Breast epithelium (tissue), 4 donors: ENCODE measurements at regions not wholly inside any gene's neighbourhood (a gene's known extent, or its start where the extent isn't known, plus 50 kb on each side); places are given as distances from the start of the nearest gene placed in this dataset.
A peak's percentile ranks its signal among the peaks of the same experiment; 100 is the strongest.
"Not testable (repeated sequence)": the region's sequence is repeated elsewhere in the genome, so short reads cannot be mapped to it uniquely, and the experiment has no call there.

Source experiments
- DNase-seq, 2 donors: peaks; one replicate each; pipeline ENCODE4 v3.0.0-alpha.2; 2019; ENCODE audit warnings: low spot score in 2 of 2
- H3K27ac ChIP-seq, 2 donors: fragments of 200-600 bp; sonication (generic) in 1 of 2; one replicate each; pipeline ENCODE4 v1.5.1; 2016 to 2019; ENCODE audit warnings: mild to moderate bottlenecking in 1 of 2
- H3K27me3 ChIP-seq, 2 donors: fragments of 200-600 bp; sonication (generic) in 1 of 2; one replicate each; pipeline versions ENCODE4 v1.5.1 to v1.6.0; 2017 to 2019; ENCODE audit warnings: control low read depth in 1 of 2, mild to moderate bottlenecking in 1 of 2
- H3K36me3 ChIP-seq: fragments of 200-600 bp; one replicate; pipeline ENCODE4 v1.5.1; 2019
- H3K4me1 ChIP-seq, 2 donors: fragments of 200-600 bp; sonication (generic); one replicate each; pipeline ENCODE4 v1.5.1; 2016 to 2019; ENCODE audit warnings: control low read depth in 1 of 2
- H3K4me3 ChIP-seq, 3 donors: fragments of 200-600 bp; sonication (generic); 1 replicate in 2 of 3; 2 replicates in 1 of 3; pipeline ENCODE4 v1.5.1; 2016 to 2019; ENCODE audit warnings: mild to moderate bottlenecking in 3 of 3, moderate library complexity in 2 of 3
- H3K9me3 ChIP-seq, 2 donors: fragments of 200-600 bp; sonication (generic) in 1 of 2; one replicate each; pipeline ENCODE4 v1.5.1; 2016 to 2019; ENCODE audit warnings: control low read depth in 1 of 2
- POLR2A ChIP-seq: fragments of 450-650 bp; IDR thresholded peaks from one replicate; pipeline ENCODE4 v1.6.1; 2016; ENCODE audit warnings: antibody characterized with exemption, mild to moderate bottlenecking, moderate library complexity
- POLR2AphosphoS5 ChIP-seq, 3 donors: sonication (generic); formaldehyde crosslinking; IDR thresholded peaks; one replicate each; pipeline ENCODE4 v1.6.1; 2017; ENCODE audit warnings: antibody characterized with exemption in 3 of 3
- intact Hi-C: fragments of 100-400 bp; cut with DNase I; formaldehyde crosslinking; loops from one replicate; pipeline ENCODE4 v1.15.1; 2023; ENCODE audit warnings: low total_unique reads
- TF ChIP-seq, protein P1 (sequence below), 3 donors: fragments of 450-650 bp; IDR thresholded peaks; one replicate each; pipeline ENCODE4 v1.5.1; 2016 to 2017; ENCODE audit warnings: antibody characterized with exemption in 3 of 3, mild to moderate bottlenecking in 3 of 3, moderate library complexity in 3 of 3

DNA sequence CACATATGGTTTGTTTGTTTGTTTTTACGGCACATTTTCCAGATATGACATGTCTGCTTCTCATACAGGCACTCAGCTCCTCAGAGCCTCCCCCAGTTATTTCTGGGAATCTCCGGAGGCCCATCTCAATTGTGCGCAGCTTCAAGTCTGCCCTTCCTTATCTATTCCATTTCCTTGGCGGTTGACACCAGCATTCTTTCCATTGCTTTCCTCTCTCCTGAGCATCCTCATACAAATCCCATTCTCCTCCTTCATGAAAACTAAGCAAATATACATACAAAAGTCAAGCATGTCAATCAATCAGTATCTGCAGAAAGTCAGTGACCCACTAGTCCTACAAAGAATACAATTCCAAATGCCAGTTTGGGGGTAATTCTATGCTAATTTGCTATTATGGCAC, 166.7 kb downstream of the SQOR start:
- DNase-seq, result no peak
- no peaks in the 10 kb centered on the region for H3K9me3 ChIP-seq
- no peak for TF ChIP-seq POLR2A
- TF ChIP-seq POLR2AphosphoS5 (IDR thresholded peaks at IDR 0.05), result no peak
- TF ChIP-seq, protein P1, sequence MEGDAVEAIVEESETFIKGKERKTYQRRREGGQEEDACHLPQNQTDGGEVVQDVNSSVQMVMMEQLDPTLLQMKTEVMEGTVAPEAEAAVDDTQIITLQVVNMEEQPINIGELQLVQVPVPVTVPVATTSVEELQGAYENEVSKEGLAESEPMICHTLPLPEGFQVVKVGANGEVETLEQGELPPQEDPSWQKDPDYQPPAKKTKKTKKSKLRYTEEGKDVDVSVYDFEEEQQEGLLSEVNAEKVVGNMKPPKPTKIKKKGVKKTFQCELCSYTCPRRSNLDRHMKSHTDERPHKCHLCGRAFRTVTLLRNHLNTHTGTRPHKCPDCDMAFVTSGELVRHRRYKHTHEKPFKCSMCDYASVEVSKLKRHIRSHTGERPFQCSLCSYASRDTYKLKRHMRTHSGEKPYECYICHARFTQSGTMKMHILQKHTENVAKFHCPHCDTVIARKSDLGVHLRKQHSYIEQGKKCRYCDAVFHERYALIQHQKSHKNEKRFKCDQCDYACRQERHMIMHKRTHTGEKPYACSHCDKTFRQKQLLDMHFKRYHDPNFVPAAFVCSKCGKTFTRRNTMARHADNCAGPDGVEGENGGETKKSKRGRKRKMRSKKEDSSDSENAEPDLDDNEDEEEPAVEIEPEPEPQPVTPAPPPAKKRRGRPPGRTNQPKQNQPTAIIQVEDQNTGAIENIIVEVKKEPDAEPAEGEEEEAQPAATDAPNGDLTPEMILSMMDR (IDR thresholded peaks at IDR 0.05), result no peak
- no peaks in the 10 kb centered on the region for H3K27me3 ChIP-seq
- H3K27ac ChIP-seq, result no peak overlapping the region
- H3K4me3 ChIP-seq, result no peak overlapping the region
- no peaks in the 10 kb centered on the region for H3K36me3 ChIP-seq
- H3K4me1 ChIP-seq, result no peaks in the 10 kb centered on the region
- intact Hi-C loops, result no loop called here

DNA sequence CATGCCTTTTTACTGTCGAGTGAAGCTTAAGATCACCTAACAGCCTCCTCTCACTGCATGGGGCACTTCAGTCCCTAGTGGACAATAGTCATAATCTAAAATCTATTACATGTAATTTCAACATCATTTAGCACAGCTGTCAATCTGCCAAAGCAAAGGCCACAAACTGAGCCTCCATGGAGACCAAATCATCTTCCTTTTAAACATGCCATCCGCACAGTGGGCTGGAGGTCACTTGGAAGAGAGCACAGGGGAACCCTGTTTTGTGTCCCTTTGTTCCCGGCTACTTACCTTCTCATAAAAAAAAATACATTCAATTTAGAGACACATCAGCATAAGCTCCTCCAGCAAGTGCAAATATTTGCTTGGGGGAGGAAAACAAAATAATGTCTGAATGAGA, 167.3 kb downstream of the SQOR start:
- Histone ChIP-seq H3K27ac (no peak overlapping the region), H3K9me3 (no peaks in the 10 kb centered on the region), H3K27me3 (no peaks in the 10 kb centered on the region), H3K36me3 (no peaks in the 10 kb centered on the region), H3K4me1 (no peaks in the 10 kb centered on the region), H3K4me3 (no peak overlapping the region)
- TF ChIP-seq, protein P1 (IDR thresholded peaks at IDR 0.05), result peak in 1 of 3 donors; percentile 26
- TF ChIP-seq POLR2AphosphoS5 (IDR thresholded peaks at IDR 0.05) (no peak), POLR2A (no peak)
- DNase-seq, result no peak
- intact Hi-C loops, result no loop called here

DNA sequence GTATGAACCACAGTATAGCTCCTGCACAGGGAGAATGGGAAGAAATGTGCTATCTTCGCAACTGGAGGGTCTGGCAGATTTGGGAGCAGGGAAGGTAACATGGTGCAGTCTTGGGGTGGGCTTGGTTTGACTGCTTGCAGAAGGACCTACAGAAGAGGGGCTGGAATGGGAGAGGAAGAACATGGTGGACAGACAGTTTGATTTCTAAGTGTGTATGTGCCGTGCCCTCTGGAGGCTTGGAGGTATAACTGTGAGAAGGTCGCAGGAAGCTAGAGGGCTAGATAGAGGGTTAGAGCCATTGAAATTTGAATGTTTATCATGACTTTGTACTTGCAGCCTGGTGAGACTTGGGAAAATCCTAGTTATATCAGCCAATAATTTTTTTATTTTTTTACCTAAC, 169.2 kb downstream of the SQOR start:
- DNase-seq, result no peak
- no peaks in the 10 kb centered on the region for H3K4me1 ChIP-seq
- H3K27ac ChIP-seq, result no peak overlapping the region
- no peaks in the 10 kb centered on the region for H3K36me3 ChIP-seq
- no peak overlapping the region for H3K4me3 ChIP-seq
- no peak for TF ChIP-seq POLR2AphosphoS5 (IDR thresholded peaks at IDR 0.05)
- no peaks in the 10 kb centered on the region for H3K27me3 ChIP-seq
- intact Hi-C loops, result no loop called here
- H3K9me3 ChIP-seq, result no peaks in the 10 kb centered on the region

DNA sequence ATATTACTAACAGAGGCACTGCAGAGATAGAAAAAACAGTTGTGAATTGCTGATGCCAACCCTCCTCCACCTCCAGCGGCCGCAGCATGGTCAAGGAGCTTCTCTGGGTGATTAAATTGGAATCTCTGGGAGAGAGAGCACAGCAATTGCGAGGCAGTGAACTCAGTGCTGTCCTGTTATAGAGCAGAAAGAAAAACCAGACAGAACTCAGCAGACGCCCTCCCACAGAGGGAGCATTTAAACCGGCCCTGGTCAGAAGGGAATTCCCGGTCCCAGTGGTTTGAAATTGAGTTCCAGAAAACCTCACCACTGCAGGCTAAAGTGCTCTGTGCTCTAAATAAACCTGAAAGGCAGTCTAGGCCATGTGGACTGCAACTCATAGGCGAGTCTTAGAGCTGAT, 175.4 kb downstream of the SQOR start:
- no peak overlapping the region for H3K4me3 ChIP-seq
- intact Hi-C loops, result no loop called here
- H3K9me3 ChIP-seq, result peaks cover 0 to 10% of the 10 kb centered on the region in 2 donors
- H3K27ac ChIP-seq, result no peak overlapping the region
- TF ChIP-seq, protein P1 (IDR thresholded peaks at IDR 0.05), result no peak
- TF ChIP-seq POLR2AphosphoS5 (IDR thresholded peaks at IDR 0.05), result no peak
- no peak for TF ChIP-seq POLR2A
- no peak for DNase-seq
- H3K4me1 ChIP-seq, result no peaks in the 10 kb centered on the region
- H3K27me3 ChIP-seq, result no peaks in the 10 kb centered on the region
- H3K36me3 ChIP-seq, result no peaks in the 10 kb centered on the region

DNA sequence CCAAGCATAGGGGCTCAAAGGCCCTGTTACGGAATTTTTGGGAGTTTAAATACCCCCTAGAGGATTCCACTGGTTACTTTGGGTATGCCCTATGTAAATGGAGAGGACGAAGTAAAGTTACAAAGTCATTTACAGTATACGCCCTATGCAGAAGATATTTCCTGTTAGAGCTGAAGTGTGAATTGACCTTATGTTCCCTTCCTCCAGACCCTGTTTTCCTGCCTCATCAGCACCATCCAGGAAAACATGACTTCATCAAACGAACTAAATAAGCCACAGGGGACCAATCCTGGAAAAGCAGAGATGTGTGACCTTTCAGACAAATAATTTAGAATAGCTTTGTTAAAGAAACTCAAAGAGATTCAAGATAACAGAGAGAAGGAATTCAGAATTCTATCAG, 177.4 kb downstream of the SQOR start:
- no peak for DNase-seq
- Histone ChIP-seq H3K4me1 (no peaks in the 10 kb centered on the region), H3K27me3 (no peaks in the 10 kb centered on the region), H3K36me3 (no peaks in the 10 kb centered on the region), H3K27ac (no peak overlapping the region), H3K4me3 (no peak overlapping the region), H3K9me3 (peaks cover 0 to 17% of the 10 kb centered on the region in 2 donors)
- TF ChIP-seq POLR2AphosphoS5 (IDR thresholded peaks at IDR 0.05) (no peak), POLR2A (no peak)
- TF ChIP-seq, protein P1 (IDR thresholded peaks at IDR 0.05), result no peak
- intact Hi-C loops, result no loop called here

DNA sequence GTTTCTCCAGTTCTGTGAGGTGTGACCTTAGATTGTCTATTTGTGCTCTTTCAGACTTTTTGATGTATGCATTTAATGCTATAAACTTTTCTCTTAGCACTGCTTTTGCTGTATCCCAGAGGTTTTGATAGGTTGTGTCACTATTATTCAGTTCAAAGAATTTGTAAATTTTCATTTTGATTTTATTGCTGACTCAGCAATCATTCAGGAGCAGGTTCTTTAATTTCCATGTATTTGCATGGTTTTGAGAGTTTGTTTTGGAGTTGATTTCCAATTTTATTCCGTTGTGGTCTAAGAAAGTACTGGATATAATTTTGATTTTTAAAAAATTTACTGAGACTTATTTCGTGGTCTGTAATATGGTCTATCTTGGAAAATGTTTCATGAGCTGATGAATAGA, 182.7 kb downstream of the SQOR start:
- intact Hi-C loops, result loop anchor here (5.0 kb wide), 1 partner anchor 435 kb away; no protein-coding TSS in a partner anchor
- DNase-seq, H3K27me3 ChIP-seq, H3K27ac ChIP-seq, H3K4me3 ChIP-seq, H3K36me3 ChIP-seq, H3K4me1 ChIP-seq: not testable (repeated sequence)
- H3K9me3 ChIP-seq, result peaks cover 0 to 17% of the 10 kb centered on the region in 2 donors
